ENCODE measurements at regions not wholly inside any gene's neighbourhood (a gene's known extent, or its start where the extent isn't known, plus 50 kb on each side); places are given as distances from the start of the nearest gene placed in this dataset.
"Not testable (repeated sequence)": the region's sequence is repeated elsewhere in the genome, so short reads cannot be mapped to it uniquely, and the experiment has no call there.

DNA sequence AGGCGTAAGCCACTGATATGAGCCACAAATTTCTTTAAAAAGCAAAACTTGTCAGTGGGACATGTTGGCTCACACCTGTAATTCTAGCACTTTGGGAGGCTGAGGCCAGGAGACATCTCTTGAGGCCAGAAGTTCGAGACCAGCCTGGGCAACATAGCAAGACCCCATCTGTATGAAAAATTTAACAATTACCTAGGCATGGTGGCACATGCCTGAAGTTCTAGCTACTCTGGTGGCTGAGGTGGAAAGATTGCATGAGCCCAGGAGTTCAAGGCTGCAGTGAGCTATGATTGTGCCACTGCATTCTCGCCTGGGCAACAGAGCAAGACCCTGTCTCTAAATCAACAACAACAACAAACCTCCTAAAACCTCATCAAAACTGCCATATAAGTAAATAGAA, 147.6 kb upstream of the BARHL2 start:
- DNase-seq (ENCODE audit: low read depth) = no peak

DNA sequence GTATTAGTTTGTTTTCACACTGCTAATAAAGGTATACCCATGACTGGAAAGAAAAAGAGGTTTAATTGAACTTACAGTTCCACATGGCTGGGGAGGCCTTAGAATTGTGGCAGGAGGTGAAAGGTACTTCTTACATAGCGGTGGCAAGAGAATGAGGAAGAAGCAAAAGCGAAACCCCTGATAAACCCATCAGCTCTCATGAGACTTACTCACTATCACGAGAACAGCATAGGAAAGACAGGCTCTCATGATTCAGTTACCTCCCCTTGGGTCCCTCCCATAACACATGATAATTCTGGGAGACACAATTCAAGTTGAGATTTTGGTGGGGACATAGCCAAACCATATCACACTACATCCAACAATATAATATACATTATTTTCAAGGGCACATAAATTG, 145.7 kb upstream of the BARHL2 start:
- DNase-seq (ENCODE audit: low read depth) = no peak

DNA sequence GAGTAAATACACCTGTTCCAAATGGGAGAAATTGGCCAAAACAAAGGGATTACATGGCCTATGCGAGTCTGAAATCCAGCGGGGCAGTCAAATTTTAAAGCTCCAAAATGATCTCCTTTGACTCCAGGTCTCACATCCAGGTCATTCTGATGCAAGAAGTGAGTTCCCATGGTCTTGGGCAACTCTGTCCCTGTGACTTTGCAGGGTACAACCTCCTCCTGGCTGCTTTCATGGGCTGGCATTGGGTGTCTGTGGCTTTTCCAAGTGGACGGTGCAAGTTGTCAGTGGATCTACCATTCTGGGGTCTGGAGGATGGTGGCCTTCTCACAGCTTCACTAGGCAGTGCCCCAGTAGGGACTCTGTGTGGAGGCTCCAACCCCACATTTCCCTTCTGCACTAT, 144.3 kb upstream of the BARHL2 start:
- not testable (repeated sequence) for DNase-seq (ENCODE audit: low read depth)

DNA sequence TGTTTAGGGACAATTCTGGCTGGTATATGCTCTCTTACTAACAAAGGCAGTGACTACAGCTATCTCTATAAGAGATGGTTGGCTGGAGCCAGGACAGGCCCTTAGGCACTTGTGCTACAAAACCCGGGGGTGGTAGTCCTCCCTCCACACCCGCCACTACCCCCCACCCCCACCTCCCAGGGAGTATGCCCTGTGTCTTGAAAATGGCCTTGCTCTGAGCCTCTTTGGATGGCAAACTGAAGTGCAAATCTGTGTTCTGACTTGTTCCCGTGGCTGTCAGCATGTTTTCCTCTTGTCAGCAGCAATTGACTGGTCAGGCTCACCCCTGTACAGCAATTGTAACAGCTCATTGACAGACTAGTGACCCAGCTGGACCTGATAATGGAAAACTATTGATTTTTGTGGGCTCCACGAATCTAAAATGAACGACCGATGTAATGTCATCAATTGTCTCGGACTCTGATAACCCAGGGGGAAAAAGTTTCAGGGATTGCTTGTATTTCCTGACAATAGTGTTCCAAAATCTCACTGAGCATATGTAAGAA, 139.4 kb upstream of the BARHL2 start:
- DNase-seq (ENCODE audit: low read depth) = no peak

DNA sequence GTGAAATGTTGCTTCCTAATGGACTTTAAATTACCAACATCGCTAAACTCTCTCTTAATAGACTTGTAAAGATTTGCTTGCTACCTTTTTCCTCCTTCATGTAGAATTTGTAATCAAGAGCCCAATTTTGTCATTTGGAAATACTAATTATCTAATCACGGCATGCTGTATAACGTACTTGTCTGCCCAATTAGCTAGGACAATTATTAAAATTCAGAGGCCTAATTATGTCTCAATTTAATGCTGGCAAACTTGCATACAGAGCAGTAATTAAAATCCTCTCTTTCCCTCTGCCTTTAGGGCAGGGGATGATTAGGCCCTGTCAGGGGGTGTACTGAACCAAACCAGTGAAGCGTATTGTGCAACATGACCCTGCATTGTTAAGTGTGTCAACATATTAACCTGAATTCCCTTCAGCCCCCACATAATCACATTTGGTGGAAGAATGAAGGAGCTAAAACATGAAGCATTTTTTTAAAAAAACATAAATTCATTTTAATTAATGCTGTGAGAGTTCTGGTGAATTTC, 137.4 kb upstream of the BARHL2 start:
- peak; percentile 57 for DNase-seq (ENCODE audit: low read depth)

DNA sequence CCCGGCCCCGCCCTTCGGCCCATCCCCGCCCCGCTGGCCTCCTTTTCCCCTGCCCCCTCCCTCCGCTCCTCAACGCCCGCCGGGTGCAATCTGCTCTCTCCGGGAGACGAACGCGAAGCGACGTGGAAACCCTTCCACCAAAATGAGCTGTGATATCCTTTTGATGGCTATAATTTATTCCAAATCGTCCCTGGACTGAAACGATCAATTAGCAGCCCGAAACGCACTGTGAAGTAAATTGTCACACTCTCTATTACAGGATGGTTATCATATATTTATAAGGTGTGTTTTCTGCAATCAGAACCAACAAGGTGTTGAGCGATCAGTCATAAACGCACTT, 134.6 kb upstream of the BARHL2 start:
- DNase-seq (ENCODE audit: low read depth) = no peak

DNA sequence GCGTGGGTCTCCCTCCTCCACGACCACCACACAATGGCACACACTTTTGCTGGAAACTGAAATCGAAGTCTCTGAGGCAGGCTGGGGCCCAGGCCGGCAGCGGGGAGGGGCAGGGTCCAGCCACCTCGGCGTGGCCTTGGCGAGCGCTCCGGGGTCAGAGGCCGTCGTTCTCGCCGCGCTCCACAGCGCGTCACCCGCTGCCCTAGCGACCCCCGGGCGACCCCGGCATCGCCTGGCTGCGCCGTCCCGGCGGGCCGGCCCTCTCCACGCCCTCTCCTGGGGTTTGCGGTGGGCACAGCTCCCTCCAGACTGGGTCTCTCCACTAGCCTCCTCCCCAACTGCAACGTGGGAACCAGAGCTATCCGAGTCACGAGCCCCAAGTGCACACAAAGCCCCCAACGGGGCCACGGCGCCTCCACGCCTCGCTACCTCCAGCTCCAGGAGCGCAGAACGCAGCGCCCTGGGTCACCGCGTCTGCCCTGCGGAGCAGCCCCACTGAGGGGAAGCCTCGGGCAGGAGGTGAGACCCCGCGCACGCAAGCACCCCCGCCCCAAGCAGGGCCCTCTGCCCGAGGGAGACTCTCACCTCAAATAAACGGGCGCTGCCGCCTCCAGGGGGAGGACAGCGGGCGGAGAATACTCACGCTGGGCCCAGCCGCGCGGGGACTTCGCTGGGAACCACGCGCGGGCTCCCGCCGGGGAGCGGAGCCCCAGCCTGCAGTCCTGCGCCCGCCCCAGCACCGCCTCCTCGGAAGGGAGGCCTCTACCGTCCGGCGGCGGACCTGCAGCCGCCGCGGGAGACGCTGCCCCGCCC, 134.0 kb upstream of the BARHL2 start:
- peak; percentile 15 for DNase-seq (ENCODE audit: low read depth)

DNA sequence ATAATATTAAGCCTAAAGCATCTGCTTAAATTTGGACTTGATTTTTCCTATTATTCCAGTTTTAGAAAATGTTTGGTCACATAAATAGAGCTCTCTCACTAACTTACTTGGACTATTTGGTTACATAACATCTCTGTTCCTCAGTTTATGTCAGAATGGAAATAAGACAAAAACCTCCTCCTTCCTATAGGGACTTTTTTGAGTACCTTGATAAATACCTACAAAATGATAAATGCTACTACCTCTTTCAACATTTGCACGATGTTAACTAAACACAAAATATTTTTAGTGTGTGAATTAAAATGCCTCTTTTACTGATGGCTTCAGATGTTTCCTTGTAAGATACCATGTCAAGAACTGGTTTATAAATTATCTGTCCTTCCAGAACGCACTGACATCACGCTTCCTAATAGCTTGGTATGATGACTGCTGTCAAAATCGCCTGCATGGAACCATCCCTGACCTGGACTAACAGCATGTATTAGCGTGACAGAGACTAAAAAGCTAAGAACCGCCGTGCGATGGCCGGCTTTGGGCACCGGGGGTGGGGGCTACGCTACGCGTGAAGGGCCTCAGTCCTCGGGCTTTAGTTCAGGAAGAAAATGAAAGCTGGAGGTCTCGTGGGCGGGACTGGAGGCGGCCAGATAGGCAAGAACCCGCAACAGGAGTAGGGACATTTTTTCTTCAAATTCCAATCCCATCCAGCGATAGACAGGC, 133.2 kb upstream of the BARHL2 start:
- no peak for DNase-seq (ENCODE audit: low read depth)

DNA sequence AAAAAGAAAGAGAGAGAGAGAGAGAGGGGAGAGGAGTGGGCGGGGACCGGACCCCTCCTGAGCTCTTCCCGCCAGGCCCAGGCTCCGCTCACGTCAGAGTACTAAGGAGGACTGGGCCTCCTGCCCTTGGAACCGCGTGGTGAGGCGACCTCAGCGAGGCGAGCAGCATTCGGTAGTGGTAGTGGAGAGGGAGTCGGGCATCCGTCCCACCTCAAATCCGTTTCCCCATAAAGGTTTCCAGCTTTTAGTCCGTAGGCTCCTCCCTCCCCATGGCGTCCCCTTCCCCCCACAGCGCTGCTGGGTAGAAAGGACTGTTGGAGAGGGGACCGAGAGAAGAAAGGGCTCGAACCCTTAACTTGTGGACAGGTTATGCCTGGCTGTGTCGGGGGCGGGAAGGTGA, 124.4 kb upstream of the BARHL2 start:
- no peak for DNase-seq (ENCODE audit: low read depth)

DNA sequence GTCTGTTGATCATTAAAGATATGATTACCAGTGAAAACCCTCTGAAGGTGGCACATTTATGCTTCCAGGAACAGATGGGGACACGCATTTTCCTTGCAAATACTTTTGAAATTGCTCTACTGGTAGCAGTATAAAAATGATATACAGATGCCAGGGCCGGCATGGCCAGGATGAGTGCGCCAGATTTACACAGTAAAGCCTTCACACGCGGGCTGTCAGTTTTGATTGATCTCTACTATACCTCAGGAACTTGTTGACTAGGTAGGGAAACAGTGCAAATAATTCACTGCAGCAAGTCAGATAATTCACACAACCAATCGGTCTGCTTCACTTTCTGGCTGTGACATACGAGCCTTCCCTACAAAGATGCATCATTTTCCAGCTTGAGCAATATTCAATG, 123.2 kb upstream of the BARHL2 start:
- DNase-seq (ENCODE audit: low read depth) = no peak

DNA sequence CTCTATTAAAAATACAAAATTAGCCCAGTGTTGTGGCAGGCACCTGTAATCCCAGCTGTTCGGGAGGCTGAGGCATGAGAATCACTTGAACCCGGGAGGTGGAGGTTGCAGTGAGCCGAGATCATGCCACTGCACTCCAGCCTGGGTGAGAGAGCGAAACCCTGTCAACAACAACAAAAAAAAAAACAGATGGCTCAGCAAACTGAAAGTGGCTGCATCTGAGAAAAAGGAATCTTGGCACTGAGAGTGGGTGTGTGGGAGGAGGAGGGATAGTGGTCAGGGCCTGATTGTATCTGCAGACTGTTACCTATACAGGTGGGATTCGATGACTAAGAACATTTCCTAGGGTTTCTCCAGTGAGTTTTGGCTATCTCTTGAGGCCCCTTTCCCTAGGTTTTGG, 122.2 kb upstream of the BARHL2 start:
- DNase-seq (ENCODE audit: low read depth) = no peak

DNA sequence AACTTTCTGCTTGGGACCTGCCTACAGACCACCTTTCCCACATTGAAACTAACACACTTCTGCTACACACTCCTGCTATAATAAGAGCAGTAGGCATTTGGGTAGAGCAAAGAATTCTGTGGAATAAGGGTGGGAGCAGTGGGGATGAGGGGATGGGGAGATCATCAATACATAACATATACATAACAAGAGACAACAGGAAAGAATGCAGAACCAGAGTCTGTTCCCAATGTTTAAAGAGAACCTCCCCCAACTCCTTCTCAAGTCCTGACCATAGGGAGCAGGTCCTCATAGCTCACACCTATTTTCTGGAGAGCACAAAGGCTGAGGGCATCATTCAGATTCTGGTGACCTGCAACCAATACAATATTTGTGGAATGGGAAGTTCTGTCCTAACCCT, 121.6 kb upstream of the BARHL2 start:
- no peak for DNase-seq (ENCODE audit: low read depth)

DNA sequence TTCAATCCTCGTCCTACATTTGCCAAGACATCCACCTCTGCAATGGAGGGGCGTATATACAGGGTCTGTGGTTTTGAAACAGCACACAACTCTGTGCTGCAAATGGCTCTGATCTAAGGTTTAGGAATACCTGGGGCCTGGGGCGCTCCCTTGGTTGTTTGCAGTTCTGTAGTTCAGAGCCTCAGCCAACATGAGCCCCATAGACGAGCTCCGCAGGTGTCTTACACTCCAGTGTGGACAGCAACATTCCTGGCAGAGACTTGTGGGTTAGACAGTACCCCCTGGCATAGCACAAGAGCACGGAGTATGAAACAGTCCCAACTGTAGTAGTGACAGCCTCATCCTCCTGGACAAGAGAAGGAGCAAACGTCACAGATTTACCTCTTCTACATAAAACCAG, 120.3 kb upstream of the BARHL2 start:
- no peak for DNase-seq (ENCODE audit: low read depth)

DNA sequence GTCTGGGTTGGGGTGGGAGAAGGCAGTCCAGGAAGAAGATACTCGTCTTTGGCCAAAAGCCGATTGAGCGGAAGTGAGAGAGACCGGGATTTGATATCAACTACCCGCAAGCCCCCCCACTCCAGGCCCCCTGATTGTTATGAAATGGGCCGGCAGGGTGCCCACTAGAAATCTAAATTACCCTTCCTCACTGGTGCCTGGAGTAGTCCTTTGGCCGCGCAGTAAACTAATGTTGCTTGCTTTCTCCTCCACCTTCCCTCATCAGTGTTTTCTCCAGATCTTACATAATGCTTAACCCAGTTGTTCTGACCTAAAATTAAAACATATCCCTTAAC, 119.2 kb upstream of the BARHL2 start:
- no peak for DNase-seq (ENCODE audit: low read depth)

DNA sequence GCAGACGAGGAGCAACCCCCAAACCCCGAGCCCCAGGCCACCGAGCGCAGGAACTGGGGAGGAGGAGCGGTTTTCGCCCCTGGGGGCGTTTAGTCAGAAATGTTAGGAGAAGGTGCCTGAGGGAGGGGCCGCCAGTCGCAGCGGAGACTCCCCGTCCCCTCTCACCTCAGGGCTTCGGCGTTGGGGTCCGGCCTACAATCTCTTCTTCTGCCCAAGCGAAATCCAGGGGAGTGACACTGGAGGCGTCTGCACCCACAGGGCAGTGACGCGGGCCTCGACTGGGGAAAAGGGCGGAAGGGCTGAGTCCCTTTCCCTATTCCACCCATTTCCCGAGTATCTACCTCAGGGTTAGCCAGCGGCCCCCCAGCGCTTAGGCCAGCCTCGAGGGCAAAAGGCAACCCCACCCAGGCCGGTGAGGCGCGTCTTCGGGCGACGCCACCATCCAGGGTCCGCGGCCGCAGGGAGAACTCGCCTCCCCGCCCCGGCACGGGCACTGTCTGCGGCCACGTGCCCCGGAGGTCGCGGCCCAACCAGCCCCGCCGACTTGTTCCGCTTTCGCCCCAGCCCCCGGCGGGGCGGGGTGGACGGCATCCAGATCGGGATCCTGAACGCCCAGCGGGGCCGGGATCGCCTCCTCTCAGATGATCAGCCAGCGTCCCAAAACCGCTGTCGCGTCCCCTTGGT, 118.7 kb upstream of the BARHL2 start:
- DNase-seq (ENCODE audit: low read depth) = no peak

DNA sequence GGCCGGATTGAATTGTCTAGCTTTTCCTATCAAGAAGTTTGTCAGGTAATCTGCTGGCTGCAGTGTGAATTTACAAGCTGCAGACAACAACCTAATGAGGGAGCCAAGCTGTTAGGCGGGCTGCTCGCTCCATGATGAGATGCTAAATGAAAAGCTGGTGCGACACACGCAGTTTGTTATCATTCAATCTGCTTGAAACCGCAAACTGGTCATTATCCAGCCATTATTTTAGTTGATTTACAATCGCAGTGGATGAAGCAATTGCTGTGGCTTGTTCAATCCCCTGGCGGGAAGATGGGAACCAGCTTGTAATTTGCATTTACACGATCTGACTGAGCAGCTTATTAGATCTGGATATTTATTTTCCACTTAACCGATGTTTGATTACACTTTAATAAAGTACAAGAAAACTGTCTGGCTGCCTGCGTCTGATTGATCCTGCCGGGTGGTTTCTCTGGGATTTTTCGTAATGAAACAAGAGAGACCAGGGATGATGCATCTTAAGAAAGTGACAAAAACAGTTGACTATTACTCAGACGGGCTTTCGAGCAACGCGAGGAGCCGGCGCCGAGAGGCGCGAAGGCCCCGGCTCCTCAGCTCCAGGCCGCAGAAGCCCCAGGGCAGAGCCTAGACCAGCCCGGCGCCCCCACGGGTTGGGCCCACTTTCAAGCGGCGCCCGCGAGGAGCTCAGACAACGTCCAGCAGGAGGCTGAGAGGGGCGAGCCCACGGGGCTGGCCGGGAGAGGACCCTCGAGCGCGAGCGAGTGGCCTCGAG, 118.0 kb upstream of the BARHL2 start:
- no peak for DNase-seq (ENCODE audit: low read depth)

DNA sequence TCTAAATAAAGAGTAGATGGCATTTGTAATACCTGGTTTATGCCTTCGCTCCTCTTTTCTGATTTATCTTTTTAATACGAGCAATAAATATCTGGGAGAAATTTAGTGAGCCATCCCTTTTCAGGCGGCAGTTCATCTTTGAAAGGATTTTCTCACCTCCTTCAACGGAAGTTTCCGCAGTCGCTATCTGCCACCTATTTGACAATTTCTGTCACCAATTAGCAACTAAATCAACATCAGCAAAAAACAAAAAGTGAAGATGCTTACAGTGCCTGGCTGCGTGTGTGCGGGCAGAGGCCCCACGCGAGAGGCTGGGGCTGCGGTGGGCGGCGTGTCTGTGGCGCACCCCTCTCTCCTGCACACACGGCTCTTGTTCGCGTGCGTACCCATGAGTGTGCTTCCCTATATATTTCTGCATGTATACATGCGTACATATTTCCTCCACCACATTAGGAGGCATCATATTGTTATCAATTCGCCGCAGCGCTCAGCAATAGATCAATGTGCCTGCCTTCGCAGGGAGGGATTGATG, 117.3 kb upstream of the BARHL2 start:
- DNase-seq (ENCODE audit: low read depth) = no peak

DNA sequence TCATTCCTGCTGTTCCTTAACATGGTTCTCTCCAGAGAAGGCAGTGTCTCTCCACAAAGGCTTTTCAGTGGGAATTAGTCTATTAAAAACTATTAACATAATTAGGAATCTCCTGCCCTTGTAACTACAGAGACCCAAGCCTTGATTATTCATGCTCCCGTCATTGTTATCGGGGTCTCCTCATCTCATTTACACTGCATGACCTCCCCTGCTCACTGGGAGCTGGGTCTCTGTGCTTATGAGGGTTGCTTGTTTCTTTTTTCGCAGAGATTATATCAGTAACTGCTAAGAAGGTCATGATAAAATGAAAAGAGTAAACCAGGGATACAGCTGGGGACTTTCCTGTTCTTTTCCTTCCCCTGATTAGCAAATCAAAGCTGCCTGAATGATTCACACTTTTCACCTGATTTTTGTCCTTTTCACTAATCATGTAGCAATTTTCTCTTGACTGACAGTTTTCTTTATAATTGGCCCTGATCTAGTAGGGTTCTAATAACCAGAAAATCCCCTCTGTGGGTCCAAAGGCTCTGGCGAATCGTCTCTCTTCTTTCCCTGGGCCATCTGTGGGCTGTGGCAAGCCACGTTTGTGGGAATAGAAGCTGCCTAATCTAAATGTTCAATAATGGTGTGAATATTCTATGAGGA, 116.5 kb upstream of the BARHL2 start:
- no peak for DNase-seq (ENCODE audit: low read depth)

DNA sequence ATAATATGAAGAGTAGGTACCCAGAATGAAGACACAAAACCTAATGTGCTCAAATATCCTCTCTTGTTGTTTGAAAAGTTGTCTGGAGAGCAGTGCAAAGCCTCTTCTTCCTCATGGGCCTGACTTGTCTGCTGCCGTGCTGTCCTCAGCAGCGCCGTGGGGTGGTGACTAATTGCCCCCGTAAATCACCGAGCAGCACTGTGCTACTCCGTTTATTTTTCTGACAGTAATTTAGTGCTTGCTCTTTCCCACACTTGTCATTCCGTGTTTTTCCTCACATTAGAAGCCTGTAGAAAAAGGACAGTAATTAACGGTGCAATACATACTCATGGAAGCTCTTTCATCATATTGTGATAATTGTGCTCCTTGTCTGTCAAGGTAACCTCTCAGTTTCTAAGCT, 114.8 kb upstream of the BARHL2 start:
- no peak for DNase-seq (ENCODE audit: low read depth)

DNA sequence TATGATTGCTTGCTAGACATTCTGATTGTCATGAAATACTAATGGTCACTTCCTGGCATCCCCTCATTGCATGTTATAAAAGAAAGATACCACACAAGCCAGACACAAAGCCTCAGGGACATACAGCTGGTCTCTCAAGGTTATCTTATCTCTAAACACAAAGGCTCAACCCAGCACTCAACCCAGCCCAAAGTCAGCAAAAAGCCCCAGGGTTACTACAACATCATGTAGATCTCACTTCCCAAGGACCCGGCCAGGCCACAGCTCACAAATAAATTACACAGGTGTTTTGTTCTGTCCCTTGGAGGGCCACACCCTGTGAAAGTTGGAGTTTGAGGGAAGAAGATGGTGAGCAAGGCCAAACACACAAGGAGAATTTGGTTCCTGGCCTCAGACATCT, 109.7 kb upstream of the BARHL2 start:
- DNase-seq (ENCODE audit: low read depth) = no peak

DNA sequence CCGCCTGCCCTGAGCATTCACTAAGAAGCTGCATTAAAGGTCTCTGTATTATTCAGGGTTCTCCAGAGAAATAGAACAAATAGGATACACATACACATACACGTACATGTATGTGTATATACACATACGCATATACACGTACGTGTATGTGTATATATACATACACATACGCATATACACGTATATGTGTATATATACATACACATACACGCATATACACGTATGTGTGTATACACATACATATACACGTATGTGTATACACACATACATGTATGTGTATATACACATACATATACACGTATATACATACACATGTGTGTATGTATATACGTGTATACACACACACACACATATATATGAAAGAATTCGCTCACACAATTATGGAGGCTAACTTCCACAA, 108.9 kb upstream of the BARHL2 start:
- no peak for DNase-seq (ENCODE audit: low read depth)

All from renal cortical epithelial cell (primary cell).